ENCODE measurements at regions not wholly inside any gene's neighbourhood (a gene's known extent, or its start where the extent isn't known, plus 50 kb on each side); places are given as distances from the start of the nearest gene placed in this dataset.

DNA sequence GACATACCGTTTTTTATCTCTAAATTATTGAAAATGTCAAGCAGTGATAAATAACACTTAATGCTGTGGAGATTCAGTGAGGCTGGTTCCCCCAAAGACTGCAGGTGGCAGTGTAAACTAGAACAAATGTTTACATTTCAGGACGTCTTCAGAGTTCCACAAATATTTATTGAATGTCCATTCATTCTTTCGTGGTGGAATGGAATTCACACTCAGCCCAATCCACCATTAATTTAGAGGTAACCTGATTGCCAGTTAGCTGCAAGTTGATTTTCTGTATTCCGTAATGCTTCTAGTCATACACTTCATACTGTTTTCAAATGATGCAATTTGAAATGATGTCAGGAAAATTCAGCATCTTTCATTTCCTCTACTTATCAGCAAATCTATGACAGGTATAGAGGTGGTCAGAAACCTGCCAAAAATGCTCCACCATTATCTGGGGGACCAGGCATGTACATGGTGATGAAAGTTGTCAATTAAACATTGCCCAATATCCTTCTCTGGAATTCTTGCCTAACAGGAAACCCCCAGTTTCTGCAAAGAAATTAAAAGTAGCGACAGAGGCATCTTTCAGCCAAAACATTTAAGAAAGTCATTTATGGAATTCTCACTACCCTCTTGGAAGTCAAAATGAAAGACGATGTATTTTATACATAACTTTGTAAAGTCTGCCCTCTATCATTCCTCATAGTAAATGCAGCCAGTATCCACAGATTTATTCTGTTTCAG is 94.3 kb upstream of the BMAL1 start (continued):
- TF ChIP-seq, protein P1, sequence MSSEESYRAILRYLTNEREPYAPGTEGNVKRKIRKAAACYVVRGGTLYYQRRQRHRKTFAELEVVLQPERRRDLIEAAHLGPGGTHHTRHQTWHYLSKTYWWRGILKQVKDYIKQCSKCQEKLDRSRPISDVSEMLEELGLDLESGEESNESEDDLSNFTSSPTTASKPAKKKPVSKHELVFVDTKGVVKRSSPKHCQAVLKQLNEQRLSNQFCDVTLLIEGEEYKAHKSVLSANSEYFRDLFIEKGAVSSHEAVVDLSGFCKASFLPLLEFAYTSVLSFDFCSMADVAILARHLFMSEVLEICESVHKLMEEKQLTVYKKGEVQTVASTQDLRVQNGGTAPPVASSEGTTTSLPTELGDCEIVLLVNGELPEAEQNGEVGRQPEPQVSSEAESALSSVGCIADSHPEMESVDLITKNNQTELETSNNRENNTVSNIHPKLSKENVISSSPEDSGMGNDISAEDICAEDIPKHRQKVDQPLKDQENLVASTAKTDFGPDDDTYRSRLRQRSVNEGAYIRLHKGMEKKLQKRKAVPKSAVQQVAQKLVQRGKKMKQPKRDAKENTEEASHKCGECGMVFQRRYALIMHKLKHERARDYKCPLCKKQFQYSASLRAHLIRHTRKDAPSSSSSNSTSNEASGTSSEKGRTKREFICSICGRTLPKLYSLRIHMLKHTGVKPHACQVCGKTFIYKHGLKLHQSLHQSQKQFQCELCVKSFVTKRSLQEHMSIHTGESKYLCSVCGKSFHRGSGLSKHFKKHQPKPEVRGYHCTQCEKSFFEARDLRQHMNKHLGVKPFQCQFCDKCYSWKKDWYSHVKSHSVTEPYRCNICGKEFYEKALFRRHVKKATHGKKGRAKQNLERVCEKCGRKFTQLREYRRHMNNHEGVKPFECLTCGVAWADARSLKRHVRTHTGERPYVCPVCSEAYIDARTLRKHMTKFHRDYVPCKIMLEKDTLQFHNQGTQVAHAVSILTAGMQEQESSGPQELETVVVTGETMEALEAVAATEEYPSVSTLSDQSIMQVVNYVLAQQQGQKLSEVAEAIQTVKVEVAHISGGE (CRISPR knock-in tag; IDR thresholded peaks at IDR 0.05): no peak
- TF ChIP-seq FOXJ2 (tag; IDR thresholded peaks at IDR 0.05): 0 out of 2 replicates have a peak, but pooled peaks have one; percentile 30
- TF ChIP-seq, protein P2, sequence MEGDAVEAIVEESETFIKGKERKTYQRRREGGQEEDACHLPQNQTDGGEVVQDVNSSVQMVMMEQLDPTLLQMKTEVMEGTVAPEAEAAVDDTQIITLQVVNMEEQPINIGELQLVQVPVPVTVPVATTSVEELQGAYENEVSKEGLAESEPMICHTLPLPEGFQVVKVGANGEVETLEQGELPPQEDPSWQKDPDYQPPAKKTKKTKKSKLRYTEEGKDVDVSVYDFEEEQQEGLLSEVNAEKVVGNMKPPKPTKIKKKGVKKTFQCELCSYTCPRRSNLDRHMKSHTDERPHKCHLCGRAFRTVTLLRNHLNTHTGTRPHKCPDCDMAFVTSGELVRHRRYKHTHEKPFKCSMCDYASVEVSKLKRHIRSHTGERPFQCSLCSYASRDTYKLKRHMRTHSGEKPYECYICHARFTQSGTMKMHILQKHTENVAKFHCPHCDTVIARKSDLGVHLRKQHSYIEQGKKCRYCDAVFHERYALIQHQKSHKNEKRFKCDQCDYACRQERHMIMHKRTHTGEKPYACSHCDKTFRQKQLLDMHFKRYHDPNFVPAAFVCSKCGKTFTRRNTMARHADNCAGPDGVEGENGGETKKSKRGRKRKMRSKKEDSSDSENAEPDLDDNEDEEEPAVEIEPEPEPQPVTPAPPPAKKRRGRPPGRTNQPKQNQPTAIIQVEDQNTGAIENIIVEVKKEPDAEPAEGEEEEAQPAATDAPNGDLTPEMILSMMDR (IDR thresholded peaks at IDR 0.05 in 2 of 3, conservative IDR thresholded peaks at IDR 0.05 in 1 of 3; ENCODE audit: insufficient read depth in 2 of 3, low read depth in 1 of 3, low read length in 3 of 3): peak; percentile 34 to 65 (median 46); a peak in 4 of 6 replicates
- no peak for TF ChIP-seq ZNF830 (CRISPR knock-in tag; IDR thresholded peaks at IDR 0.05)
- TF ChIP-seq, protein P3, sequence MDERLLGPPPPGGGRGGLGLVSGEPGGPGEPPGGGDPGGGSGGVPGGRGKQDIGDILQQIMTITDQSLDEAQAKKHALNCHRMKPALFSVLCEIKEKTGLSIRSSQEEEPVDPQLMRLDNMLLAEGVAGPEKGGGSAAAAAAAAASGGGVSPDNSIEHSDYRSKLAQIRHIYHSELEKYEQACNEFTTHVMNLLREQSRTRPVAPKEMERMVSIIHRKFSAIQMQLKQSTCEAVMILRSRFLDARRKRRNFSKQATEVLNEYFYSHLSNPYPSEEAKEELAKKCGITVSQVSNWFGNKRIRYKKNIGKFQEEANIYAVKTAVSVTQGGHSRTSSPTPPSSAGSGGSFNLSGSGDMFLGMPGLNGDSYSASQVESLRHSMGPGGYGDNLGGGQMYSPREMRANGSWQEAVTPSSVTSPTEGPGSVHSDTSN (CRISPR knock-in tag; IDR thresholded peaks at IDR 0.05; ENCODE audit: low read depth): no peak
- TF ChIP-seq, protein P3 (tag; conservative IDR thresholded peaks at IDR 0.05; ENCODE audit: low read depth): peak; percentile 51; the same call in 1 of the 2 replicates
- no peak for TF ChIP-seq RBM22 (IDR thresholded peaks at IDR 0.05; ENCODE audit: low read depth, low read length, poor library complexity, severe bottlenecking)
- no peak for TF ChIP-seq ZNF239 (CRISPR knock-in tag; IDR thresholded peaks at IDR 0.05)
- TF ChIP-seq TEAD2 (tag; IDR thresholded peaks at IDR 0.05): no peak
- peak; percentile 51 for TF ChIP-seq MEIS2 (IDR thresholded peaks at IDR 0.05; ENCODE audit: partially characterized antibody)
- TF ChIP-seq RBM25 (IDR thresholded peaks at IDR 0.05; ENCODE audit: low read depth, low read length, severe bottlenecking): no peak
- TF ChIP-seq PHB (CRISPR knock-in tag; IDR thresholded peaks at IDR 0.05): no peak
- TF ChIP-seq, protein P4, sequence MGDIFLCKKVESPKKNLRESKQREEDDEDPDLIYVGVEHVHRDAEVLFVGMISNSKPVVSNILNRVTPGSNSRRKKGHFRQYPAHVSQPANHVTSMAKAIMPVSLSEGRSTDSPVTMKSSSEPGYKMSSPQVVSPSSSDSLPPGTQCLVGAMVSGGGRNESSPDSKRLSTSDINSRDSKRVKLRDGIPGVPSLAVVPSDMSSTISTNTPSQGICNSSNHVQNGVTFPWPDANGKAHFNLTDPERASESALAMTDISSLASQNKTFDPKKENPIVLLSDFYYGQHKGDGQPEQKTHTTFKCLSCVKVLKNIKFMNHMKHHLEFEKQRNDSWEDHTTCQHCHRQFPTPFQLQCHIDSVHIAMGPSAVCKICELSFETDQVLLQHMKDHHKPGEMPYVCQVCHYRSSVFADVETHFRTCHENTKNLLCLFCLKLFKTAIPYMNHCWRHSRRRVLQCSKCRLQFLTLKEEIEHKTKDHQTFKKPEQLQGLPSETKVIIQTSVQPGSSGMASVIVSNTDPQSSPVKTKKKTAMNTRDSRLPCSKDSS (IDR thresholded peaks at IDR 0.05; ENCODE audit: low read depth, partially characterized antibody): no peak
- peak; percentile 68 to 69 for TF ChIP-seq RAD21 (CRISPR knock-in tag; conservative IDR thresholded peaks at IDR 0.05 in 1 of 2, IDR thresholded peaks at IDR 0.05 in 1 of 2)
- no peak for TF ChIP-seq ARID2 (IDR thresholded peaks at IDR 0.05)
- TF ChIP-seq GATAD2B (IDR thresholded peaks at IDR 0.05; ENCODE audit: borderline replicate concordance): no peak
